H1 (cell line): ENCODE measurements at regions not wholly inside any gene's neighbourhood (a gene's known extent, or its start where the extent isn't known, plus 50 kb on each side); places are given as distances from the start of the nearest gene placed in this dataset.
A peak's percentile ranks its signal among the peaks of the same experiment; 100 is the strongest.

Experiments
- CTCF ChIA-PET: fragments of 300-600 bp; sonication (Branson Sonifier 250); formaldehyde crosslinking; loops from one replicate; lab custom pipeline; 2021; ENCODE audit not compliant: partially characterized antibody; lab: Charles Lee
- POLR2A ChIA-PET: fragments of 300-600 bp; sonication (Branson Sonifier 250); formaldehyde crosslinking; loops from one replicate; lab custom pipeline; 2021; ENCODE audit warnings: inconsistent platforms; ENCODE audit not compliant: partially characterized antibody; lab: Charles Lee
- DNase-seq, 2 experiments: peaks; one replicate each; pipeline versions ENCODE4 v3.0.0 to v3.0.0-alpha.2; 2010 to 2022; ENCODE audit warnings: low spot score in 2 of 2, low read depth in 1 of 2, mixed read lengths in 1 of 2
- FAIRE-seq: peaks from 2 replicates; lab custom pipeline; 2011; peaks lifted over from hg19 to GRCh38; lab: Jason Lieb, UNC
- H2AFZ ChIP-seq: 2 replicates; pipeline ENCODE4 v1.8.1; 2012; ENCODE audit warnings: low read length, inconsistent platforms
- H2AK5ac ChIP-seq: 2 replicates; pipeline ENCODE4 v1.6.1; 2013; ENCODE audit warnings: low read depth, low read length
- H2BK120ac ChIP-seq: replicated peaks from 2 replicates; pipeline ENCODE3; 2013; ENCODE audit warnings: low read depth, low read length, inconsistent platforms
- H2BK12ac ChIP-seq: 2 replicates; pipeline ENCODE4 v1.6.1; 2013; ENCODE audit warnings: low read depth, low read length
- H2BK15ac ChIP-seq: 2 replicates; pipeline ENCODE4 v1.6.1; 2013; ENCODE audit warnings: low read length
- H2BK20ac ChIP-seq: 2 replicates; pipeline ENCODE4 v1.6.1; 2013; ENCODE audit warnings: low read length
- H2BK5ac ChIP-seq: 2 replicates; pipeline ENCODE4 v1.6.1; 2013; ENCODE audit warnings: low read depth, low read length
- H3K14ac ChIP-seq: 2 replicates; pipeline ENCODE4 v1.6.1; 2013; ENCODE audit warnings: inconsistent platforms; ENCODE audit not compliant: insufficient read length
- H3K18ac ChIP-seq: 2 replicates; pipeline ENCODE4 v1.6.1; 2013; ENCODE audit warnings: low read length; ENCODE audit errors: extremely low read depth
- H3K23ac ChIP-seq: 2 replicates; pipeline ENCODE4 v1.6.1; 2013; ENCODE audit warnings: inconsistent platforms; ENCODE audit not compliant: insufficient read length
- H3K23me2 ChIP-seq: 2 replicates; pipeline ENCODE4 v1.6.1; 2013; ENCODE audit warnings: low read depth, low read length
- H3K27ac ChIP-seq: 2 replicates; pipeline ENCODE4 v1.6.1; 2011; ENCODE audit warnings: low read depth, low read length, inconsistent platforms
- H3K27me3 ChIP-seq, 4 experiments: replicated peaks in 1 of 4; 1 replicate in 1 of 4; 2 replicates in 3 of 4; pipeline versions ENCODE4 v1.6.1 to v1.8.1; 2011 to 2013; ENCODE audit warnings: low read length in 3 of 4, mild to moderate bottlenecking in 3 of 4, inconsistent platforms in 2 of 4, mixed read lengths in 2 of 4, moderate library complexity in 1 of 4; ENCODE audit not compliant: control insufficient read depth in 3 of 4, insufficient read depth in 3 of 4; ENCODE audit errors: extremely low read depth in 1 of 4
- H3K36me3 ChIP-seq, 4 experiments: 2 replicates each; pipeline versions ENCODE4 v1.6.1 to v1.8.1; 2011 to 2013; ENCODE audit warnings: mild to moderate bottlenecking in 4 of 4, low read length in 3 of 4, moderate library complexity in 2 of 4, control low read depth in 1 of 4, inconsistent platforms in 1 of 4; ENCODE audit not compliant: insufficient read depth in 4 of 4, control insufficient read depth in 2 of 4
- H3K4ac ChIP-seq: replicated peaks from 2 replicates; pipeline ENCODE3; 2013; ENCODE audit warnings: low read length, low read depth, mixed read lengths, inconsistent platforms; ENCODE audit not compliant: insufficient read length
- H3K4me1 ChIP-seq, 4 experiments: replicated peaks in 1 of 4; 1 replicate in 1 of 4; 2 replicates in 3 of 4; pipeline versions ENCODE4 v1.6.1 to v1.8.1; 2011 to 2013; ENCODE audit warnings: low read length in 3 of 4, inconsistent platforms in 2 of 4, mixed read lengths in 1 of 4; ENCODE audit not compliant: insufficient read depth in 4 of 4, control insufficient read depth in 3 of 4
- H3K4me2 ChIP-seq, 2 experiments: 2 replicates each; pipeline versions ENCODE4 v1.6.1 to v1.8.1; 2011 to 2013; ENCODE audit warnings: low read depth in 2 of 2, low read length in 2 of 2, control low read depth in 1 of 2, inconsistent platforms in 1 of 2, mild to moderate bottlenecking in 1 of 2; ENCODE audit not compliant: insufficient read depth in 1 of 2
- H3K4me3 ChIP-seq, 4 experiments: fragments of 200-600, 300-600 bp in 1 of 4; sonication (generic), shearing (Covaris generic), sonication (Bioruptor Twin) in 1 of 4; 2 replicates each; pipeline versions ENCODE4 v1.5.1 to v1.8.1; 2011 to 2016; ENCODE audit warnings: low read length in 4 of 4, low read depth in 3 of 4, control low read depth in 2 of 4, inconsistent platforms in 2 of 4, mild to moderate bottlenecking in 2 of 4, mixed read lengths in 1 of 4, moderate library complexity in 1 of 4; ENCODE audit not compliant: insufficient read depth in 2 of 4; ENCODE audit errors: extremely low read depth in 1 of 4
- H3K56ac ChIP-seq: replicated peaks from 2 replicates; pipeline ENCODE3; 2013; ENCODE audit warnings: low read depth, mild to moderate bottlenecking, mixed read lengths, low read length, inconsistent platforms; ENCODE audit not compliant: insufficient read length
- H3K79me1 ChIP-seq: 2 replicates; pipeline ENCODE4 v1.6.1; 2013; ENCODE audit warnings: low read depth, low read length, control low read depth
- H3K79me2 ChIP-seq, 2 experiments: 2 replicates each; pipeline versions ENCODE4 v1.6.1 to v1.8.1; 2012 to 2013; ENCODE audit warnings: low read length in 2 of 2, mild to moderate bottlenecking in 2 of 2, inconsistent platforms in 1 of 2; ENCODE audit not compliant: insufficient read depth in 2 of 2, control insufficient read depth in 1 of 2
- H3K9ac ChIP-seq, 4 experiments: replicated peaks in 1 of 4; 1 replicate in 1 of 4; 2 replicates in 3 of 4; pipeline versions ENCODE4 v1.6.1 to v1.8.1; 2011 to 2013; ENCODE audit warnings: low read depth in 3 of 4, low read length in 3 of 4, control low read depth in 2 of 4, mild to moderate bottlenecking in 2 of 4, moderate library complexity in 2 of 4, inconsistent platforms in 1 of 4; ENCODE audit errors: extremely low read depth in 1 of 4
- H3K9me3 ChIP-seq, 2 experiments: 2 replicates each; pipeline versions ENCODE4 v1.6.1 to v1.8.1; 2012 to 2013; ENCODE audit warnings: mild to moderate bottlenecking in 2 of 2, moderate library complexity in 2 of 2, control low read depth in 1 of 2, inconsistent platforms in 1 of 2, low read depth in 1 of 2, low read length in 1 of 2, mixed read lengths in 1 of 2; ENCODE audit not compliant: insufficient read depth in 2 of 2
- H4K20me1 ChIP-seq, 2 experiments: replicated peaks in 1 of 2; 2 replicates each; pipeline versions ENCODE3 to v1.8.1; 2011 to 2013; ENCODE audit warnings: inconsistent platforms in 2 of 2, low read length in 2 of 2, mild to moderate bottlenecking in 1 of 2; ENCODE audit not compliant: insufficient read depth in 2 of 2, control insufficient read depth in 1 of 2
- H4K5ac ChIP-seq: 2 replicates; pipeline ENCODE4 v1.6.1; 2013; ENCODE audit warnings: low read length, low read depth, mixed read lengths, inconsistent platforms; ENCODE audit not compliant: insufficient read length
- H4K8ac ChIP-seq: 2 replicates; pipeline ENCODE4 v1.8.0; 2013; ENCODE audit warnings: mild to moderate bottlenecking, moderate library complexity, low read length, inconsistent platforms; ENCODE audit not compliant: insufficient read depth; ENCODE audit errors: extremely low read depth
- H4K91ac ChIP-seq: replicated peaks from 2 replicates; pipeline ENCODE3; 2013; ENCODE audit warnings: low read length, mixed read lengths, inconsistent platforms; ENCODE audit not compliant: insufficient read length
- BRCA1 ChIP-seq: IDR thresholded peaks from 2 replicates; pipeline ENCODE4 v1.6.1; 2012; ENCODE audit warnings: low read depth, low read length, improper control_type of control experiment
- CHD2 ChIP-seq: IDR thresholded peaks from 2 replicates; pipeline ENCODE4 v1.6.1; 2012; ENCODE audit warnings: low read length, improper control_type of control experiment
- E2F6 ChIP-seq: IDR thresholded peaks from 2 replicates; pipeline ENCODE4 v1.6.1; 2012; ENCODE audit warnings: inconsistent platforms
- EP300 ChIP-seq, 2 experiments: IDR thresholded peaks; 1 replicate in 1 of 2; 2 replicates in 1 of 2; pipeline ENCODE4 v1.6.1; 2011 to 2012; ENCODE audit warnings: low read depth in 2 of 2, low read length in 2 of 2, mild to moderate bottlenecking in 2 of 2, borderline replicate concordance in 1 of 2, inconsistent platforms in 1 of 2, moderate library complexity in 1 of 2
- GABPA ChIP-seq: IDR thresholded peaks from 2 replicates; pipeline ENCODE4 v1.6.1; 2011; ENCODE audit warnings: mild to moderate bottlenecking, low read length, moderate library complexity, borderline replicate concordance; ENCODE audit not compliant: insufficient read depth
- MAFK ChIP-seq: IDR thresholded peaks from 2 replicates; pipeline ENCODE4 v1.6.1; 2012; ENCODE audit warnings: low read depth, mild to moderate bottlenecking, improper control_type of control experiment, low read length
- NANOG ChIP-seq: IDR thresholded peaks from 2 replicates; pipeline ENCODE4 v1.6.1; 2011; ENCODE audit warnings: low read length, low read depth, mild to moderate bottlenecking, inconsistent platforms; ENCODE audit not compliant: insufficient read depth, poor library complexity, severe bottlenecking
- NRF1 ChIP-seq: IDR thresholded peaks from 2 replicates; pipeline ENCODE4 v1.6.1; 2011; ENCODE audit warnings: mild to moderate bottlenecking, low read depth, low read length, improper control_type of control experiment
- POLR2A ChIP-seq, 2 experiments: IDR thresholded peaks; 1 replicate in 1 of 2; 2 replicates in 1 of 2; pipeline ENCODE4 v1.6.1; 2011; ENCODE audit warnings: low read depth in 2 of 2, low read length in 2 of 2, mild to moderate bottlenecking in 2 of 2; ENCODE audit errors: control extremely low read depth in 1 of 2
- SAP30 ChIP-seq: fragments of 300-600 bp; sonication (generic); IDR thresholded peaks from 2 replicates; pipeline ENCODE4 v1.7.1; 2012; ENCODE audit warnings: low read length, moderate library complexity, mild to moderate bottlenecking, inconsistent platforms; ENCODE audit not compliant: insufficient read depth, insufficient replicate concordance
- SIN3A ChIP-seq, 2 experiments: IDR thresholded peaks in 1 of 2; conservative IDR thresholded peaks in 1 of 2; 2 replicates each; pipeline ENCODE4 v1.6.1; 2011 to 2012; ENCODE audit warnings: low read length in 2 of 2, improper control_type of control experiment in 1 of 2, low read depth in 1 of 2, mild to moderate bottlenecking in 1 of 2
- SIRT6 ChIP-seq: IDR thresholded peaks from one replicate; pipeline ENCODE4 v1.7.1; 2012; ENCODE audit warnings: low read length, inconsistent platforms
- SIX5 ChIP-seq: IDR thresholded peaks from 2 replicates; pipeline ENCODE4 v1.6.1; 2011; ENCODE audit warnings: mild to moderate bottlenecking, low read depth, low read length
- SUZ12 ChIP-seq: fragments of 200-600 bp; sonication (generic); IDR thresholded peaks from 2 replicates; pipeline ENCODE4 v1.6.1; 2012; ENCODE audit warnings: mild to moderate bottlenecking, inconsistent platforms, low read length, moderate library complexity, mixed read lengths
- WGBS, 2 experiments: shearing (Covaris generic) in 1 of 2; methylation state at CpG; one replicate each; pipeline versions ENCODE4 v1.1.6 to v1.1.7; 2013 to 2015; ENCODE audit warnings: low lambda C conversion rate in 2 of 2, mixed read lengths in 2 of 2, inconsistent platforms in 1 of 2, low coverage in 1 of 2, missing lambda C conversion rate in 1 of 2; ENCODE audit not compliant: insufficient replicate concordance in 2 of 2, insufficient coverage in 1 of 2, insufficient read length in 1 of 2; ENCODE audit errors: extremely low coverage in 1 of 2, missing lambda C conversion rate in 1 of 2; 5-methylcytosine and 5-hydroxymethylcytosine counted together

DNA sequence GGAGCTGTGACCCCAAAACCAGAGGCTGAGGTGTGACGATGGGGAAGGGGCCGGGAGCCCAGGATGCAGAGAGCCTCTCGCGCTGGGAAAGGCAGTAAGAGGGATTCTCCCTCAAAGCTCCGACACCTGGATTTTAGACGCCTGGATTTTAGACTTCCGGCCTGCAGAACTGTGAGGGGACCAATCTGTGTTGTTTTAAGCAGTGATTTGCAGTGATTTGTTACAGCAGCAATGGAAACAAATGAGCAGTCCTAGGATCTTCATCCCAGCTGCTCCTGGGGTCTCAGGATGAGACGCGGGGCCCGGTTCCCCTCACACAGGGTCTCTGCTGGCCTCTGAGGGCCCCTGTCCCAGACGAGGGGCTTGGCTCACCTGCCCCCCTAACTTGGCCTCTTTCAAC is 365.5 kb downstream of the THBS2 start:
- DNase-seq: no peak
- CTCF ChIA-PET: interaction anchor here (0.6 to 3.3 kb wide), 5 partner anchors 10 to 632 kb away, joined by 3 to 15 read pairs (median 3); no protein-coding TSS in a partner anchor
- no peak for TF ChIP-seq BRCA1
- TF ChIP-seq SIX5: no peak
- no peak for TF ChIP-seq CHD2
- TF ChIP-seq NRF1: no peak
- no peak for TF ChIP-seq SAP30
- TF ChIP-seq E2F6: no peak
- no peak for TF ChIP-seq SIN3A (conservative IDR thresholded peaks at IDR 0.05 in 1 of 2, IDR thresholded peaks at IDR 0.05 in 1 of 2; ENCODE audit: low read depth in 1 of 2, low read length in 2 of 2)
- TF ChIP-seq GABPA: no peak
- no peak for TF ChIP-seq POLR2A (IDR thresholded peaks at IDR 0.05; ENCODE audit: control extremely low read depth in 1 of 2, low read depth in 2 of 2, low read length in 2 of 2)
- TF ChIP-seq MAFK: no peak
- TF ChIP-seq NANOG: no peak
- no peak for TF ChIP-seq SIRT6
- no peak for TF ChIP-seq SUZ12
- TF ChIP-seq EP300 (IDR thresholded peaks at IDR 0.05; ENCODE audit: borderline replicate concordance in 1 of 2, low read depth in 2 of 2, low read length in 2 of 2): no peak

More for the DNA sequence above, 365.5 kb downstream of the THBS2 start:
- Histone ChIP-seq H4K5ac (no peak overlapping the region), H4K91ac (no peak overlapping the region), H3K4me2 (no peak overlapping the region), H2BK12ac (no peak overlapping the region), H2AFZ (no peak overlapping the region), H3K79me2 (no peaks in the 10 kb centered on the region), H2BK120ac (no peak overlapping the region), H4K8ac (peak overlapping the region; percentile 12; the same call in 1 of the 2 replicates), H3K9ac (no peak overlapping the region), H3K79me1 (no peaks in the 10 kb centered on the region), H2BK15ac (no peak overlapping the region), H3K9me3 (no peaks in the 10 kb centered on the region), H3K4me1 (no peaks in the 10 kb centered on the region), H2AK5ac (no peak overlapping the region), H3K27me3 (peaks cover 0 to 11% (median 8%) of the 10 kb centered on the region in 4 experiments; a peak in 4 of 7 replicates), H3K23me2 (no peaks in the 10 kb centered on the region), H3K56ac (no peak overlapping the region), H3K36me3 (no peaks in the 10 kb centered on the region), H4K20me1 (no peaks in the 10 kb centered on the region), H3K23ac (no peak overlapping the region), H3K27ac (no peak overlapping the region), H3K18ac (no peak overlapping the region), H3K4me3 (no peak overlapping the region), H2BK20ac (no peak overlapping the region), H3K14ac (no peak overlapping the region), H3K4ac (no peak overlapping the region), H2BK5ac (no peak overlapping the region)
- no peak for FAIRE-seq
- POLR2A ChIA-PET: no interaction called here
- 94% methylated on average over 10 of the region's 11 CpGs; no CpG with 5 or more reads in 1 of the 2 experiments for WGBS, 2 experiments
